GM18498 (cell line): ENCODE measurements at regions not wholly inside any gene's neighbourhood (a gene's known extent, or its start where the extent isn't known, plus 50 kb on each side); places are given as distances from the start of the nearest gene placed in this dataset.

Source experiments
- ATAC-seq: cut with Tn5 transposase; IDR thresholded peaks from one replicate; pipeline ENCODE4 v1.9.1; 2021; ENCODE audit warnings: mild to moderate bottlenecking, moderate library complexity; ENCODE audit not compliant: unreplicated experiment

GRCh38 chr10:113967126-113967525, 76.5 kb upstream of the ADRB1 start:
- ATAC-seq: peak; percentile 71

- ATAC-seq: no peak
Measured at GRCh38 chr10:113970641-113971040, 73.0 kb upstream of the ADRB1 start.

- ATAC-seq: no peak
Measured at GRCh38 chr10:113971349-113971973, 72.2 kb upstream of the ADRB1 start.

GRCh38 chr10:113977174-113977573, 66.5 kb upstream of the ADRB1 start:
- no peak for ATAC-seq

- ATAC-seq: no peak
Measured at GRCh38 chr10:113978802-113979201, 64.9 kb upstream of the ADRB1 start.

GRCh38 chr10:113979409-113979808, 64.3 kb upstream of the ADRB1 start:
- ATAC-seq: no peak

GRCh38 chr10:113980408-113981087, 63.1 kb upstream of the ADRB1 start:
- no peak for ATAC-seq

GRCh38 chr10:113982296-113982695, 61.4 kb upstream of the ADRB1 start:
- peak; percentile 35 for ATAC-seq

- peak; percentile 95 for ATAC-seq
Measured at GRCh38 chr10:113982769-113983168, 60.9 kb upstream of the ADRB1 start.

- peak; percentile 65 for ATAC-seq
Measured at GRCh38 chr10:113983552-113983951, 60.1 kb upstream of the ADRB1 start.

GRCh38 chr10:113985297-113985844, 58.3 kb upstream of the ADRB1 start:
- ATAC-seq: no peak

GRCh38 chr10:113986316-113986715, 57.4 kb upstream of the ADRB1 start:
- no peak for ATAC-seq

GRCh38 chr10:113987156-113987555, 56.5 kb upstream of the ADRB1 start:
- no peak for ATAC-seq

GRCh38 chr10:113987805-113988204, 55.9 kb upstream of the ADRB1 start:
- no peak for ATAC-seq

- no peak for ATAC-seq
Measured at GRCh38 chr10:113988535-113988934, 55.1 kb upstream of the ADRB1 start.

GRCh38 chr10:113991091-113991860, 52.4 kb upstream of the ADRB1 start:
- no peak for ATAC-seq

GRCh38 chr10:113992471-113993011, 51.1 kb upstream of the ADRB1 start:
- no peak for ATAC-seq

GRCh38 chr10:113993489-113993991, 50.1 kb upstream of the ADRB1 start:
- no peak for ATAC-seq
